ENCODE measurements at regions not wholly inside any gene's neighbourhood (a gene's known extent, or its start where the extent isn't known, plus 50 kb on each side); places are given as distances from the start of the nearest gene placed in this dataset.
"Not testable (repeated sequence)": the region's sequence is repeated elsewhere in the genome, so short reads cannot be mapped to it uniquely, and the experiment has no call there.

- DNase-seq, result no peak
These were observed 225.9 kb upstream of the GYPA start for GRCh38 chr4:144366425-144366824.

- DNase-seq, result no peak
These were observed 231.0 kb upstream of the GYPA start for GRCh38 chr4:144371485-144371884.

GRCh38 chr4:144374065-144374464, 233.5 kb upstream of the GYPA start:
- DNase-seq, result no peak

GRCh38 chr4:144376866-144377265, 236.3 kb upstream of the GYPA start:
- no peak for DNase-seq

- DNase-seq, result no peak
These were observed 243.9 kb upstream of the GYPA start for GRCh38 chr4:144384408-144384807.

GRCh38 chr4:144399927-144400326, 246.0 kb upstream of the HHIP start:
- DNase-seq, result no peak

- no peak for DNase-seq
These were observed 243.8 kb upstream of the HHIP start for GRCh38 chr4:144402176-144402575.

GRCh38 chr4:144402999-144403398, 243.0 kb upstream of the HHIP start:
- DNase-seq, result no peak

GRCh38 chr4:144403893-144404292, 242.1 kb upstream of the HHIP start:
- no peak for DNase-seq

GRCh38 chr4:144409525-144409924, 236.4 kb upstream of the HHIP start:
- no peak for DNase-seq

GRCh38 chr4:144410230-144410783, 235.6 kb upstream of the HHIP start:
- no peak for DNase-seq

- no peak for DNase-seq
These were observed 234.8 kb upstream of the HHIP start for GRCh38 chr4:144411119-144411518.

- DNase-seq, result no peak
These were observed 234.3 kb upstream of the HHIP start for GRCh38 chr4:144411700-144412099.

- DNase-seq, result no peak
These were observed 224.9 kb upstream of the HHIP start for GRCh38 chr4:144421056-144421455.

GRCh38 chr4:144421839-144422565, 224.0 kb upstream of the HHIP start:
- DNase-seq, result peak in 1 of 2 donors; percentile 2

- DNase-seq, result no peak
These were observed 222.0 kb upstream of the HHIP start for GRCh38 chr4:144423930-144424329.

- DNase-seq, result not testable (repeated sequence)
These were observed 219.9 kb upstream of the HHIP start for GRCh38 chr4:144426023-144426422.

GRCh38 chr4:144442713-144443112, 203.2 kb upstream of the HHIP start:
- DNase-seq, result no peak

- DNase-seq, result no peak
These were observed 196.3 kb upstream of the HHIP start for GRCh38 chr4:144449611-144450010.

GRCh38 chr4:144450526-144450925, 195.4 kb upstream of the HHIP start:
- no peak for DNase-seq

- peak; percentile 65 to 82 for DNase-seq
These were observed 194.0 kb upstream of the HHIP start for GRCh38 chr4:144451766-144452450.

- no peak for DNase-seq
These were observed 189.8 kb upstream of the HHIP start for GRCh38 chr4:144456196-144456595.

GRCh38 chr4:144461906-144462305, 184.1 kb upstream of the HHIP start:
- DNase-seq, result no peak
